ENCODE measurements at regions not wholly inside any gene's neighbourhood (a gene's known extent, or its start where the extent isn't known, plus 50 kb on each side); places are given as distances from the start of the nearest gene placed in this dataset.
"Not testable (repeated sequence)": the region's sequence is repeated elsewhere in the genome, so short reads cannot be mapped to it uniquely, and the experiment has no call there.

- no peak for TF ChIP-seq CTCF (IDR thresholded peaks at IDR 0.05; ENCODE audit: insufficient read depth, low read depth, low read length)
- Histone ChIP-seq H3K27me3 (ENCODE audit: control insufficient read depth, insufficient read depth, low read length) (no peaks in the 10 kb centered on the region; the same call in 1 of the 2 replicates), H3K36me3 (ENCODE audit: control insufficient read depth, insufficient read depth, low read length) (no peaks in the 10 kb centered on the region), H3K4me3 (ENCODE audit: low read depth, low read length) (no peak overlapping the region)
- no peak for DNase-seq (ENCODE audit: low read depth)
- ChIA-PET CTCF (no interaction called here), POLR2A (no interaction called here)
Measured at GRCh38 chr11:10970926-10971325, 113.1 kb upstream of the ZBED5 start.

GRCh38 chr11:10969387-10969786, 111.5 kb upstream of the ZBED5 start:
- CTCF ChIA-PET = interaction anchor here (0.7 to 1.1 kb wide), 2 partner anchors 11 to 16 kb away, joined by 3 to 8 read pairs; no protein-coding TSS in a partner anchor

GRCh38 chr11:10956884-10957283, 99.0 kb upstream of the ZBED5 start:
- POLR2A ChIA-PET; H3K4me3 ChIP-seq (ENCODE audit: low read depth, low read length); DNase-seq (ENCODE audit: low read depth); H3K36me3 ChIP-seq (ENCODE audit: control insufficient read depth, insufficient read depth, low read length): not testable (repeated sequence)
- peaks cover 13% of the 10 kb centered on the region for H3K27me3 ChIP-seq (ENCODE audit: control insufficient read depth, insufficient read depth, low read length)
- CTCF ChIA-PET = interaction anchor here (0.6 kb wide), 1 partner anchor 223 kb away, joined by 3 read pairs; no protein-coding TSS in a partner anchor

More at GRCh38 chr11:10969387-10969786, 111.5 kb upstream of the ZBED5 start:
- TF ChIP-seq CTCF (IDR thresholded peaks at IDR 0.05; ENCODE audit: insufficient read depth, low read depth, low read length) = no peak
- no peaks in the 10 kb centered on the region for H3K27me3 ChIP-seq (ENCODE audit: control insufficient read depth, insufficient read depth, low read length)
- POLR2A ChIA-PET = no interaction called here
- no peak overlapping the region for H3K4me3 ChIP-seq (ENCODE audit: low read depth, low read length)
- no peak for DNase-seq (ENCODE audit: low read depth)
- H3K36me3 ChIP-seq (ENCODE audit: control insufficient read depth, insufficient read depth, low read length) = no peaks in the 10 kb centered on the region

GRCh38 chr11:10955616-10956015, 97.8 kb upstream of the ZBED5 start:
- CTCF ChIA-PET = interaction anchor here (1.2 kb wide), 1 partner anchor 22 kb away, joined by 3 read pairs; no protein-coding TSS in a partner anchor

GRCh38 chr11:10954184-10954583, 96.3 kb upstream of the ZBED5 start:
- TF ChIP-seq CTCF (IDR thresholded peaks at IDR 0.05; ENCODE audit: insufficient read depth, low read depth, low read length) = no peak
- Histone ChIP-seq H3K27me3 (ENCODE audit: control insufficient read depth, insufficient read depth, low read length) (peaks cover 10% of the 10 kb centered on the region), H3K36me3 (ENCODE audit: control insufficient read depth, insufficient read depth, low read length) (no peaks in the 10 kb centered on the region), H3K4me3 (ENCODE audit: low read depth, low read length) (no peak overlapping the region)
- ChIA-PET CTCF (no interaction called here), POLR2A (no interaction called here)
- DNase-seq (ENCODE audit: low read depth) = no peak

More at GRCh38 chr11:10955616-10956015, 97.8 kb upstream of the ZBED5 start:
- Histone ChIP-seq H3K4me3 (ENCODE audit: low read depth, low read length) (no peak overlapping the region), H3K36me3 (ENCODE audit: control insufficient read depth, insufficient read depth, low read length) (no peaks in the 10 kb centered on the region), H3K27me3 (ENCODE audit: control insufficient read depth, insufficient read depth, low read length) (peaks cover 10% of the 10 kb centered on the region)
- POLR2A ChIA-PET = no interaction called here
- no peak for TF ChIP-seq CTCF (IDR thresholded peaks at IDR 0.05; ENCODE audit: insufficient read depth, low read depth, low read length)
- DNase-seq (ENCODE audit: low read depth) = no peak

GRCh38 chr11:10952872-10953271, 95.0 kb upstream of the ZBED5 start:
- POLR2A ChIA-PET = no interaction called here
- DNase-seq (ENCODE audit: low read depth) = no peak
- H3K36me3 ChIP-seq (ENCODE audit: control insufficient read depth, insufficient read depth, low read length) = no peaks in the 10 kb centered on the region
- CTCF ChIA-PET = interaction anchor here (0.7 to 1.3 kb wide), 2 partner anchors 16 to 19 kb away, joined by 3 read pairs; no protein-coding TSS in a partner anchor
- H3K27me3 ChIP-seq (ENCODE audit: control insufficient read depth, insufficient read depth, low read length) = peaks cover 8% of the 10 kb centered on the region
- H3K4me3 ChIP-seq (ENCODE audit: low read depth, low read length) = no peak overlapping the region
- TF ChIP-seq CTCF (IDR thresholded peaks at IDR 0.05; ENCODE audit: insufficient read depth, low read depth, low read length) = no peak

GRCh38 chr11:10947935-10948334, 90.1 kb upstream of the ZBED5 start:
- H3K4me3 ChIP-seq (ENCODE audit: low read depth, low read length); H3K36me3 ChIP-seq (ENCODE audit: control insufficient read depth, insufficient read depth, low read length); POLR2A ChIA-PET; DNase-seq (ENCODE audit: low read depth); H3K27me3 ChIP-seq (ENCODE audit: control insufficient read depth, insufficient read depth, low read length): not testable (repeated sequence)
- CTCF ChIA-PET = interaction anchor here (0.9 kb wide), 1 partner anchor 155 kb away, joined by 3 read pairs; no protein-coding TSS in a partner anchor

Data from BJ (cell line).